GM23248 (cell line): ENCODE measurements at regions not wholly inside any gene's neighbourhood (a gene's known extent, or its start where the extent isn't known, plus 50 kb on each side); places are given as distances from the start of the nearest gene placed in this dataset.

Experiments used
- DNase-seq: peaks from one replicate; pipeline ENCODE4 v3.0.0-alpha.2; 2015
- H2AFZ ChIP-seq: fragments of 200-600 bp; sonication (generic); 2 replicates; pipeline ENCODE4 v1.6.1; 2016; ENCODE audit warnings: antibody characterized with exemption
- H3F3A ChIP-seq: fragments of 200-600 bp; sonication (generic); 2 replicates; pipeline ENCODE4 v1.6.1; 2016; ENCODE audit warnings: mild to moderate bottlenecking, antibody characterized with exemption, mixed run types; ENCODE audit not compliant: insufficient read depth
- H3K27ac ChIP-seq: fragments of 200-600 bp; sonication (generic); 2 replicates; pipeline ENCODE4 v1.5.1; 2016; ENCODE audit warnings: mild to moderate bottlenecking
- H3K27me3 ChIP-seq: fragments of 200-600 bp; sonication (generic); replicated peaks from 2 replicates; pipeline ENCODE4 v1.6.1; 2016; ENCODE audit warnings: mild to moderate bottlenecking; ENCODE audit not compliant: insufficient read depth
- H3K36me3 ChIP-seq: fragments of 200-600 bp; sonication (generic); 2 replicates; pipeline ENCODE4 v1.6.1; 2016; ENCODE audit warnings: low read depth, mild to moderate bottlenecking
- H3K4me1 ChIP-seq: fragments of 200-600 bp; sonication (generic); 2 replicates; pipeline ENCODE4 v1.6.1; 2016; ENCODE audit warnings: mild to moderate bottlenecking; ENCODE audit not compliant: insufficient read depth
- H3K4me2 ChIP-seq: fragments of 200-600 bp; sonication (generic); one replicate; pipeline ENCODE4 v1.6.1; 2016; ENCODE audit warnings: mild to moderate bottlenecking; ENCODE audit not compliant: unreplicated experiment
- H3K4me3 ChIP-seq: fragments of 200-600 bp; sonication (generic); 2 replicates; pipeline ENCODE4 v1.5.1; 2016; ENCODE audit warnings: mild to moderate bottlenecking
- H3K79me2 ChIP-seq: fragments of 200-600 bp; sonication (generic); 2 replicates; pipeline ENCODE4 v1.6.1; 2016; ENCODE audit warnings: mild to moderate bottlenecking; ENCODE audit not compliant: insufficient read depth
- H3K9ac ChIP-seq: fragments of 200-600 bp; sonication (generic); 2 replicates; pipeline ENCODE4 v1.6.1; 2016; ENCODE audit warnings: mild to moderate bottlenecking
- H3K9me2 ChIP-seq: fragments of 200-600 bp; sonication (generic); 2 replicates; pipeline ENCODE4 v1.6.1; 2016; ENCODE audit warnings: mixed run types, mild to moderate bottlenecking, moderate library complexity; ENCODE audit not compliant: insufficient read depth
- H3K9me3 ChIP-seq: fragments of 200-600 bp; sonication (generic); one replicate; pipeline ENCODE4 v1.6.1; 2017; ENCODE audit warnings: low read depth
- H4K20me1 ChIP-seq: fragments of 200-600 bp; sonication (generic); 2 replicates; pipeline ENCODE4 v1.6.0; 2016; ENCODE audit not compliant: insufficient read depth
- EZH2 ChIP-seq: fragments of 200-600 bp; sonication (generic); IDR thresholded peaks from 2 replicates; pipeline ENCODE4 v1.6.1; 2018; ENCODE audit warnings: antibody characterized with exemption, mild to moderate bottlenecking; ENCODE audit not compliant: insufficient read depth, poor library complexity, severe bottlenecking
- EZH2phosphoT487 ChIP-seq: fragments of 200-600 bp; sonication (generic); IDR thresholded peaks from 2 replicates; pipeline ENCODE4 v1.6.1; 2018; ENCODE audit warnings: antibody characterized with exemption, moderate library complexity, mild to moderate bottlenecking, low read depth; ENCODE audit not compliant: insufficient read depth
- WGBS, 2 experiments: methylation state at CpG; one replicate each; pipeline ENCODE4 v1.1.6; 2015 to 2017; ENCODE audit warnings: low lambda C conversion rate in 2 of 2, low coverage in 1 of 2; ENCODE audit errors: missing lambda C conversion rate in 2 of 2; 5-methylcytosine and 5-hydroxymethylcytosine counted together
- in situ Hi-C: fragments of 300-500 bp; cut with MboI; formaldehyde crosslinking; loops from 2 replicates; pipeline ENCODE4 v1.15.0; 2020

DNA sequence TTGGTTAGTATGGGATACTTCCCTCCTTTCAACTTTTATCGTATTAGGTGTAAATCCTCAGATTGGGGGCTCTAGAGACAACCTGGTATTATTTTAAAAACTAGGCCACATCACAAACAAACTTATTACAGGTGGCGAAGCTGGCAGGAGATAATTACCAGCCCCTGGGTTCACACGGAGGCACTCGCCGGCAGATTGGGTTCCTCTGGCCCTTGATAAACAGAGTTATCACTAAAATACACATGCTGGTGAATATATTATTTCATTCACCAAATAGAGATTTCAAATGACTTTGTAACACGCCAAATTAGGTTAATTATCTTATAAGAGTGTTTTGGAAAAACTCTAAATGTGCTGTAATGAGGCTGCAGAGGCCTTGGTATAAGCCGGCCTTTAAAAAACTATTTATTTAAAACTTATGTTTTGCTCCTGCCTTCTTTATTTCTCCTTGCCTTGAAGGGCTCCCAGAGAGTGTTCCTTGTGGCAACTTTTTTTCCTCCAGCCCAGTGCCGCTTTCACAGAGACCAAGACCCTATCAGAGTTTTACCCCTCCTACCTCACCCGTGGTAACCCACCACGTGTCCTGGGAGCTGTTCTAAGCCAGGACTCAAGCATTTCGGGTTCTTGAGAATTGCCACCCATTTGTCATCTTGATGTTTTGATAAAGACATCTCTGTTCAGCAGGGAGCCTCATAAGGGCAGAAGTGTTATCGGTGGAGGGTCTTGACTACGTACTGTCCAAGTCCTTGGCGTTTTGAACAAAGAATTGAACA is 468.6 kb upstream of the CFAP20DC start:
- no peak overlapping the region for H3K27ac ChIP-seq
- TF ChIP-seq EZH2 = no peak
- no peak for TF ChIP-seq EZH2phosphoT487
- no peaks in the 10 kb centered on the region for H3K9me2 ChIP-seq
- H2AFZ ChIP-seq = no peak overlapping the region
- WGBS, 2 experiments = 87 to 90% methylated on average over 14 of the region's 14 CpGs
- H3K9ac ChIP-seq = no peak overlapping the region
- no peaks in the 10 kb centered on the region for H3K36me3 ChIP-seq
- no peaks in the 10 kb centered on the region for H4K20me1 ChIP-seq
- in situ Hi-C loops = no loop called here
- H3K27me3 ChIP-seq = no peaks in the 10 kb centered on the region
- no peak for DNase-seq
- H3F3A ChIP-seq = no peaks in the 10 kb centered on the region
- no peak overlapping the region for H3K4me2 ChIP-seq
- H3K79me2 ChIP-seq = no peaks in the 10 kb centered on the region
- no peaks in the 10 kb centered on the region for H3K4me1 ChIP-seq
- H3K4me3 ChIP-seq = no peak overlapping the region
- no peaks in the 10 kb centered on the region for H3K9me3 ChIP-seq

DNA sequence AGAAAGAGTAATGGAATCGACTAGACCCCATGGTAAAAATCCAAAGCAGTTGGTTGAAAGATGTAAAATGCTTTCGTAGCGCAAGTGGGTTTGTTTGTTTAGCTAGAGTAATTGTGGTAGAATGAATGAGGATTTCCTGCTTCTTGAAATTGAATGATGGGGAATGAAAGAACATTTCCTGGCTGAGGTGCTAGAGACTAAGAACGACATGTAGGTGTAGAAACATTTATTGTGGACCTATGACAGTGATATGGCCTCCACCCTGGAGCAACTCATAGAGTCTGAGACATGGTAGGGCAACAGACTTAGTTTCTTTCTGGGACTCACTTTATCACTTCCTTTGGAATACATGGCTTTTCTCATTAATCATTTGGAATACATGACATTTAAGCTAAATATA is 467.6 kb upstream of the CFAP20DC start:
- in situ Hi-C loops = no loop called here
- H3K4me2 ChIP-seq = no peak overlapping the region
- no peaks in the 10 kb centered on the region for H3K9me2 ChIP-seq
- no peaks in the 10 kb centered on the region for H3K36me3 ChIP-seq
- no peaks in the 10 kb centered on the region for H3F3A ChIP-seq
- no peaks in the 10 kb centered on the region for H3K79me2 ChIP-seq
- no peak overlapping the region for H3K4me3 ChIP-seq
- no peak for DNase-seq
- no peaks in the 10 kb centered on the region for H3K9me3 ChIP-seq
- TF ChIP-seq EZH2 (no peak), EZH2phosphoT487 (no peak)
- no peak overlapping the region for H3K9ac ChIP-seq
- H3K27me3 ChIP-seq = no peaks in the 10 kb centered on the region
- no peak overlapping the region for H3K27ac ChIP-seq
- no peaks in the 10 kb centered on the region for H3K4me1 ChIP-seq
- WGBS, 2 experiments = 86% methylated on average over 4 of the region's 4 CpGs
- H4K20me1 ChIP-seq = no peaks in the 10 kb centered on the region
- no peak overlapping the region for H2AFZ ChIP-seq

DNA sequence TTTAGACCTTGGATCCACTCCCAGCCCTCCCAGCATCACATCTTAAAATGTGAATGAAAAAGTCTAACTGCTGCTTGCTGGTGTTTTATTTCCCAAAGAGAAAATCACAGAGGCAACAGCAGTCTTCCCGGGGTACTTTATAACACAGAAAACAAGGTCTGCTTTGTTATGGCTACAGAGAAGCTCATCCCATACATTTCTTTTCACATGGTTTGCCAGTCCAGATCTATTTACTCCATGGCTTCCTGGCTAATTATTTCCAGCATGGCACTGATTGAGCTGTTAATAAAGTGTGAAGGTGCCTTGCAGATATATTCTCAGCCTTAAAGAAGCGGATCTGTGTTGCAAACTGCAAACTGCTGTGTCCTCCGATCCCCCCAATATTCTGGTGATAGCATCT is 466.1 kb upstream of the CFAP20DC start:
- no peaks in the 10 kb centered on the region for H3K9me3 ChIP-seq
- H3K79me2 ChIP-seq = no peaks in the 10 kb centered on the region
- no peaks in the 10 kb centered on the region for H3F3A ChIP-seq
- no peaks in the 10 kb centered on the region for H3K36me3 ChIP-seq
- no peak for DNase-seq
- WGBS, 2 experiments = 94 to 96% methylated on average over 3 of the region's 3 CpGs
- H3K27ac ChIP-seq = no peak overlapping the region
- H4K20me1 ChIP-seq = no peaks in the 10 kb centered on the region
- H3K9ac ChIP-seq = no peak overlapping the region
- H3K9me2 ChIP-seq = no peaks in the 10 kb centered on the region
- no peak overlapping the region for H2AFZ ChIP-seq
- H3K4me2 ChIP-seq = no peak overlapping the region
- in situ Hi-C loops = no loop called here
- H3K4me3 ChIP-seq = no peak overlapping the region
- TF ChIP-seq EZH2 = no peak
- no peak for TF ChIP-seq EZH2phosphoT487
- no peaks in the 10 kb centered on the region for H3K4me1 ChIP-seq
- H3K27me3 ChIP-seq = no peaks in the 10 kb centered on the region

DNA sequence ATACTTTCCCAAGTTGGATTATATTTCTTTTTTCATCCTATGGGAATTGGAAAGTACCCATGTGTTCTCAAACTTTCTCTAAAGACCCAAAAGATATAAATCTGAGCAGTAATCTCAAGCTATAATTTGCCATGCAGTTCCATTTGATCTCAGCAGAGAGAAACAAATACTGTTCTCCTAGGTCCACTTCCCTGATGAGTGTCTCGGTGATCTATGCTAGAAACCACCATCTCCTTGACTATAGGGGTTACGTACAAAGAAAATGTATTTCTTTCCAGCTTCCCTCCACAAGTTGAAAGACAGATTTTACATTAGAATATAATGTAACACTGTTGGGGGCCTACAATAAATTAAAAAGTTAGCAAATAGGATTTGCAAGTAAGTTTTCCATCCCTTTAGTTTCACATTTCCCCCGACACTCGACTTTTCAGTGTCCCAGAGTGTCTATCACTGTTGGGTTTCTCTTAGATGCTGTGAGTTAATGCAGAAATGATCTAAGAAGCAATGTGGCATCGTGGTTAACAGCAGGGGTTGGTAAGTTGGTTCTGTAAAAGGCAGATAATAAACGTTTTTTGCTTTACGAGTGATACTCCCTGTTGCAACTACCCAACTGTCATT is 465.1 kb upstream of the CFAP20DC start:
- no peaks in the 10 kb centered on the region for H3K9me3 ChIP-seq
- in situ Hi-C loops = no loop called here
- H3K9ac ChIP-seq = no peak overlapping the region
- H3K4me3 ChIP-seq = no peak overlapping the region
- H3K9me2 ChIP-seq = no peaks in the 10 kb centered on the region
- no peaks in the 10 kb centered on the region for H3K36me3 ChIP-seq
- WGBS, 2 experiments = 82 to 87% methylated on average over 7 of the region's 7 CpGs
- H3K4me2 ChIP-seq = no peak overlapping the region
- H4K20me1 ChIP-seq = no peaks in the 10 kb centered on the region
- no peak for DNase-seq
- no peaks in the 10 kb centered on the region for H3K4me1 ChIP-seq
- no peak overlapping the region for H3K27ac ChIP-seq
- H3K79me2 ChIP-seq = no peaks in the 10 kb centered on the region
- TF ChIP-seq EZH2phosphoT487 = no peak
- no peak for TF ChIP-seq EZH2
- H2AFZ ChIP-seq = no peak overlapping the region
- H3K27me3 ChIP-seq = no peaks in the 10 kb centered on the region
- H3F3A ChIP-seq = no peaks in the 10 kb centered on the region
